H9 (cell line): ENCODE measurements at regions not wholly inside any gene's neighbourhood (a gene's known extent, or its start where the extent isn't known, plus 50 kb on each side); places are given as distances from the start of the nearest gene placed in this dataset.

ENCODE experiments used
- DNase-seq: peaks from one replicate; pipeline ENCODE4 v3.0.0-alpha.2; 2017
- H2AFZ ChIP-seq: one replicate; pipeline ENCODE4 v1.6.1; 2013; ENCODE audit warnings: mild to moderate bottlenecking, low read length, control low read depth, moderate library complexity
- H2AK5ac ChIP-seq: 2 replicates; pipeline ENCODE4 v1.6.1; 2013; ENCODE audit warnings: low read length, control low read depth, mixed read lengths; ENCODE audit not compliant: insufficient read length
- H2BK120ac ChIP-seq: one replicate; pipeline ENCODE4 v1.6.1; 2013; ENCODE audit warnings: low read depth, mild to moderate bottlenecking, low read length, control low read depth, inconsistent platforms; ENCODE audit not compliant: poor library complexity, severe bottlenecking
- H2BK12ac ChIP-seq: 2 replicates; pipeline ENCODE4 v1.6.1; 2013; ENCODE audit warnings: low read length, control low read depth, mixed read lengths, low read depth; ENCODE audit not compliant: insufficient read length
- H2BK15ac ChIP-seq: 2 replicates; pipeline ENCODE4 v1.6.1; 2013; ENCODE audit warnings: low read depth, low read length, control low read depth
- H2BK20ac ChIP-seq: one replicate; pipeline ENCODE4 v1.6.1; 2013; ENCODE audit warnings: low read depth, mild to moderate bottlenecking, low read length, control low read depth, inconsistent platforms; ENCODE audit not compliant: poor library complexity, severe bottlenecking
- H2BK5ac ChIP-seq: 2 replicates; pipeline ENCODE4 v1.6.1; 2013; ENCODE audit warnings: low read length, control low read depth, mixed read lengths; ENCODE audit not compliant: insufficient read length
- H3K14ac ChIP-seq: 2 replicates; pipeline ENCODE4 v1.6.1; 2013; ENCODE audit warnings: low read length, control low read depth; ENCODE audit not compliant: insufficient read depth
- H3K18ac ChIP-seq: 2 replicates; pipeline ENCODE4 v1.6.1; 2013; ENCODE audit warnings: low read depth, mild to moderate bottlenecking, mixed read lengths, low read length, control low read depth; ENCODE audit not compliant: insufficient read length
- H3K23ac ChIP-seq: 2 replicates; pipeline ENCODE4 v1.6.1; 2013; ENCODE audit warnings: low read length, control low read depth, mixed read lengths, low read depth; ENCODE audit not compliant: insufficient read length
- H3K23me2 ChIP-seq: 2 replicates; pipeline ENCODE4 v1.6.1; 2013; ENCODE audit warnings: low read depth, mild to moderate bottlenecking, mixed read lengths, low read length, control low read depth; ENCODE audit not compliant: insufficient read length, poor library complexity, severe bottlenecking
- H3K27ac ChIP-seq: 2 replicates; pipeline ENCODE4 v1.5.1; 2013; ENCODE audit warnings: low read length, control low read depth, mixed read lengths, low read depth; ENCODE audit not compliant: insufficient read length
- H3K27me3 ChIP-seq: 2 replicates; pipeline ENCODE4 v1.6.1; 2013; ENCODE audit warnings: low read length, control low read depth, inconsistent platforms; ENCODE audit not compliant: insufficient read depth
- H3K4ac ChIP-seq: 2 replicates; pipeline ENCODE4 v1.6.1; 2013; ENCODE audit warnings: low read depth, mild to moderate bottlenecking, control low read depth, inconsistent platforms, low read length, moderate library complexity
- H3K4me1 ChIP-seq: 2 replicates; pipeline ENCODE4 v1.6.1; 2013; ENCODE audit warnings: low read length, control low read depth, inconsistent platforms; ENCODE audit not compliant: insufficient read depth
- H3K4me2 ChIP-seq: 2 replicates; pipeline ENCODE4 v1.6.1; 2013; ENCODE audit warnings: low read length, control low read depth, mixed read lengths; ENCODE audit not compliant: insufficient read length, insufficient read depth
- H3K56ac ChIP-seq: 2 replicates; pipeline ENCODE4 v1.6.1; 2013; ENCODE audit warnings: low read depth, mild to moderate bottlenecking, mixed read lengths, low read length, control low read depth; ENCODE audit not compliant: insufficient read length
- H3K79me1 ChIP-seq: 2 replicates; pipeline ENCODE4 v1.6.1; 2013; ENCODE audit warnings: low read depth, mild to moderate bottlenecking, moderate library complexity, low read length, control low read depth, inconsistent platforms; ENCODE audit not compliant: insufficient read depth, poor library complexity, severe bottlenecking
- H3K79me2 ChIP-seq: 2 replicates; pipeline ENCODE4 v1.6.1; 2013; ENCODE audit warnings: low read length, control low read depth, inconsistent platforms; ENCODE audit not compliant: insufficient read depth
- H3K9ac ChIP-seq: 2 replicates; pipeline ENCODE4 v1.6.1; 2013; ENCODE audit warnings: low read length, control low read depth, mixed read lengths; ENCODE audit not compliant: insufficient read length; ENCODE audit errors: extremely low read depth
- H3K9me3 ChIP-seq: one replicate; pipeline ENCODE4 v1.6.1; 2013; ENCODE audit warnings: low read depth, low read length, inconsistent platforms; ENCODE audit not compliant: control insufficient read depth
- H3T11ph ChIP-seq: one replicate; pipeline ENCODE4 v1.6.1; 2013; ENCODE audit warnings: mild to moderate bottlenecking, low read length, control low read depth, inconsistent platforms
- H4K20me1 ChIP-seq: one replicate; pipeline ENCODE4 v1.6.1; 2013; ENCODE audit not compliant: control insufficient read depth, insufficient read length, insufficient read depth
- H4K5ac ChIP-seq: 2 replicates; pipeline ENCODE4 v1.6.1; 2013; ENCODE audit warnings: low read depth, mild to moderate bottlenecking, mixed read lengths, low read length, control low read depth; ENCODE audit not compliant: insufficient read length
- H4K8ac ChIP-seq: replicated peaks from 2 replicates; pipeline ENCODE4 v1.6.1; 2013; ENCODE audit warnings: low read length, control low read depth, mixed read lengths, low read depth; ENCODE audit not compliant: insufficient read length
- H4K91ac ChIP-seq: 2 replicates; pipeline ENCODE4 v1.6.1; 2013; ENCODE audit warnings: low read depth, mild to moderate bottlenecking, moderate library complexity, mixed read lengths, low read length, control low read depth; ENCODE audit not compliant: insufficient read length
- H3K27ac Mint-ChIP-seq, 3 experiments: 2 replicates in 2 of 3; 3 replicates in 1 of 3; pipeline ENCODE4 v1.8.0; 2020 to 2021; ENCODE audit warnings: mixed read lengths in 3 of 3, mild to moderate bottlenecking in 1 of 3, moderate library complexity in 1 of 3
- H3K27me3 Mint-ChIP-seq: 2 replicates; pipeline ENCODE4 v1.8.0; 2021; ENCODE audit warnings: low read depth, mild to moderate bottlenecking, moderate library complexity, mixed read lengths
- H3K36me3 Mint-ChIP-seq, 3 experiments: 2 replicates in 2 of 3; 3 replicates in 1 of 3; pipeline ENCODE4 v1.8.0; 2020 to 2021; ENCODE audit warnings: low read depth in 3 of 3, mixed read lengths in 3 of 3; ENCODE audit not compliant: insufficient read depth in 1 of 3
- H3K4me1 Mint-ChIP-seq, 2 experiments: 2 replicates each; pipeline ENCODE4 v1.8.0; 2020; ENCODE audit warnings: mixed read lengths in 2 of 2
- H3K4me3 Mint-ChIP-seq, 2 experiments: 2 replicates in 1 of 2; 3 replicates in 1 of 2; pipeline ENCODE4 v1.8.0; 2020 to 2021; ENCODE audit warnings: mild to moderate bottlenecking in 2 of 2, mixed read lengths in 2 of 2, moderate library complexity in 1 of 2
- H3K9me3 Mint-ChIP-seq, 2 experiments: 2 replicates in 1 of 2; 3 replicates in 1 of 2; pipeline ENCODE4 v1.8.0; 2020; ENCODE audit warnings: mild to moderate bottlenecking in 2 of 2, mixed read lengths in 2 of 2, moderate library complexity in 1 of 2
- CTCF ChIP-seq: fragments of 200-600 bp; sonication (generic); conservative IDR thresholded peaks from 3 replicates; pipeline ENCODE4 v1.8.0; 2021; ENCODE audit warnings: antibody characterized with exemption, mild to moderate bottlenecking
- WGBS: extraction: QIAGEN DNeasy Blood & Tissue Kit; methylation state at CpG from one replicate; pipeline ENCODE4 v1.1.7; 2013; ENCODE audit warnings: missing lambda C conversion rate, low lambda C conversion rate, mixed read lengths; ENCODE audit not compliant: insufficient read length; ENCODE audit errors: extremely low coverage; 5-methylcytosine and 5-hydroxymethylcytosine counted together

DNA sequence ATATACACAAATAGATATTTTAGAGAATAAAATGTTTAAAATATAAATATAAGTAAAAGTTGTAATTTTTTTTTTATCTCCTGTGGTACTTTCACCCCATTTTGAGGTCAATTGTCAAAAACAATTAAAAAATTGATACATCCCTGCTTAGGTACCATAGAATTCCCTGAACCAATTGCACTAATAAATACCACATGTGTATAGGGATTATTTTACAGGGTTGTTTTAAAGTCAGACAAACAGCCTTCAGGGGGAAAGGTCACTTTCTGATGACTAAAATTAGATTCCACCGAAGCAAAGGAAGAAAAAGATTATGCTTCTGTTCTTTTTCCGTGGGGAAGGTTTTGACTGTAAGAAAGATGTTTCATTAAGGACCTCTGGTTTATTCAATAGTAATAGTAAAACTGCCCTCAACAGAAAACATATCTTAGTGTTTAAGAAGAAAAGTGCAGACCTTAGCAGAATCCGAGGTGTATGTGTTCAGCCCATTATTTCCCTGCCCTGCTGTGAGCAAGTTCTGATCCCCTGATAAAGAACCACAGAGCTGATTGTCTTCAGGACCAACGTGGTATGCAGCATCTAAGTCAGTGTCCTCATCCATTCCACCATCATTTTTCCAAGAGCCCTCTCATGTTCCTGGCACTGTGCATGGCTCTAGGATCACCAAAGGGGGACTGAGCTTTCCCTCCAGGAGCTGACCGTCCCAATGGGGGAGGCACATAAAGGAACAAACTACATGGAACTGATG lies 132.9 kb upstream of the IL12A start:
- peak overlapping the region in 1 of 3 experiments; percentile 85; a peak in 2 of 7 replicates for H3K27ac Mint-ChIP-seq
- H2AFZ ChIP-seq = no peak overlapping the region
- 0 out of 5 replicates have a peak, but pooled peaks cover 0 to 2% of the 10 kb centered on the region in 2 experiments for H3K9me3 Mint-ChIP-seq
- no peaks in the 10 kb centered on the region for H3K27me3 Mint-ChIP-seq
- H3K4ac ChIP-seq = no peak overlapping the region
- H3K27ac ChIP-seq = no peak overlapping the region
- H3K14ac ChIP-seq = no peak overlapping the region
- no peak overlapping the region for H3K23ac ChIP-seq
- H3T11ph ChIP-seq = no peak overlapping the region
- H4K5ac ChIP-seq = no peak overlapping the region
- H3K4me3 Mint-ChIP-seq = no peak overlapping the region
- no peak overlapping the region for H3K18ac ChIP-seq
- no peaks in the 10 kb centered on the region for H4K20me1 ChIP-seq
- no peak overlapping the region for H2AK5ac ChIP-seq
- no peaks in the 10 kb centered on the region for H3K9me3 ChIP-seq
- H2BK20ac ChIP-seq = no peak overlapping the region
- no peak for TF ChIP-seq CTCF
- no peaks in the 10 kb centered on the region; a peak in 1 of 7 replicates for H3K36me3 Mint-ChIP-seq
- H3K4me2 ChIP-seq = no peak overlapping the region
- no peak overlapping the region for H2BK120ac ChIP-seq
- H3K79me1 ChIP-seq = no peaks in the 10 kb centered on the region
- no peak overlapping the region for H3K56ac ChIP-seq
- H3K23me2 ChIP-seq = no peaks in the 10 kb centered on the region
- no peak overlapping the region for H2BK5ac ChIP-seq
- H3K27me3 ChIP-seq = no peaks in the 10 kb centered on the region
- no peak overlapping the region for H2BK12ac ChIP-seq
- DNase-seq = no peak
- H3K9ac ChIP-seq = no peak overlapping the region
- no CpG with 5 or more reads among the region's 5 CpGs for WGBS
- H3K4me1 Mint-ChIP-seq = peaks cover 43 to 48% of the 10 kb centered on the region in 2 experiments
- peaks cover 4% of the 10 kb centered on the region; the same call in 1 of the 2 replicates for H3K4me1 ChIP-seq
- H3K79me2 ChIP-seq = no peaks in the 10 kb centered on the region
- H2BK15ac ChIP-seq = no peak overlapping the region
- no peak overlapping the region for H4K91ac ChIP-seq
- H4K8ac ChIP-seq = no peak overlapping the region
